DOHH2 (cell line): ENCODE measurements at regions not wholly inside any gene's neighbourhood (a gene's known extent, or its start where the extent isn't known, plus 50 kb on each side); places are given as distances from the start of the nearest gene placed in this dataset.

Experiments
- H3F3A ChIP-seq: fragments of 200-600 bp; sonication (generic), shearing (Covaris generic); 2 replicates; pipeline ENCODE4 v1.6.0; 2016; ENCODE audit warnings: antibody characterized with exemption, mild to moderate bottlenecking; ENCODE audit not compliant: control insufficient read depth, insufficient read depth
- H3K27ac ChIP-seq: fragments of 200-600 bp; sonication (generic); 2 replicates; pipeline ENCODE4 v1.5.1; 2014; ENCODE audit warnings: low read depth, mild to moderate bottlenecking, low read length, moderate library complexity
- H3K27me3 ChIP-seq: fragments of 200-600 bp; sonication (generic); 2 replicates; pipeline ENCODE4 v1.6.1; 2014; ENCODE audit warnings: mild to moderate bottlenecking, low read length, mixed read lengths; ENCODE audit not compliant: control insufficient read depth
- H3K36me3 ChIP-seq: fragments of 200-600 bp; sonication (generic); 2 replicates; pipeline ENCODE4 v1.6.1; 2014; ENCODE audit warnings: mild to moderate bottlenecking, low read length, moderate library complexity, mixed read lengths; ENCODE audit not compliant: control insufficient read depth
- H3K4me1 ChIP-seq: fragments of 200-600 bp; sonication (generic); 2 replicates; pipeline ENCODE4 v1.6.1; 2014; ENCODE audit warnings: mild to moderate bottlenecking, low read length, mixed read lengths; ENCODE audit not compliant: control insufficient read depth
- H3K4me2 ChIP-seq: fragments of 200-600 bp; sonication (generic); 2 replicates; pipeline ENCODE4 v1.6.0; 2014; ENCODE audit warnings: mild to moderate bottlenecking, low read length, moderate library complexity
- H3K4me3 ChIP-seq: fragments of 200-600 bp; sonication (generic); 2 replicates; pipeline ENCODE4 v1.5.1; 2014; ENCODE audit warnings: mild to moderate bottlenecking, low read length, mixed read lengths
- H3K79me2 ChIP-seq: fragments of 200-600 bp; sonication (generic); 2 replicates; pipeline ENCODE4 v1.6.1; 2014; ENCODE audit warnings: mild to moderate bottlenecking, low read length, mixed read lengths; ENCODE audit not compliant: control insufficient read depth
- H3K9me2 ChIP-seq: fragments of 200-600 bp; sonication (generic); replicated peaks from 2 replicates; pipeline ENCODE4 v1.6.1; 2014; ENCODE audit warnings: mild to moderate bottlenecking, low read length, mixed read lengths; ENCODE audit not compliant: control insufficient read depth
- H3K9me3 ChIP-seq: fragments of 200-600 bp; sonication (generic); 2 replicates; pipeline ENCODE4 v1.6.1; 2014; ENCODE audit warnings: antibody characterized with exemption, low read length, mixed read lengths; ENCODE audit not compliant: control insufficient read depth, insufficient read depth
- H4K20me1 ChIP-seq: fragments of 200-600 bp; sonication (generic); 2 replicates; pipeline ENCODE4 v1.6.0; 2014; ENCODE audit warnings: low read depth, mild to moderate bottlenecking, antibody characterized with exemption, low read length, moderate library complexity; ENCODE audit not compliant: control insufficient read depth, insufficient read depth
- CTCF ChIP-seq: fragments of 200-600 bp; sonication (generic); IDR thresholded peaks from one replicate; pipeline ENCODE4 v1.5.1; 2014; ENCODE audit warnings: antibody characterized with exemption, mild to moderate bottlenecking, low read depth, low read length; ENCODE audit not compliant: poor library complexity, severe bottlenecking
- EZH2phosphoT487 ChIP-seq: fragments of 200-600 bp; sonication (generic); IDR thresholded peaks from 2 replicates; pipeline ENCODE4 v1.6.1; 2017; ENCODE audit warnings: borderline replicate concordance, mild to moderate bottlenecking, antibody characterized with exemption, low read length, moderate library complexity, mixed read lengths

DNA sequence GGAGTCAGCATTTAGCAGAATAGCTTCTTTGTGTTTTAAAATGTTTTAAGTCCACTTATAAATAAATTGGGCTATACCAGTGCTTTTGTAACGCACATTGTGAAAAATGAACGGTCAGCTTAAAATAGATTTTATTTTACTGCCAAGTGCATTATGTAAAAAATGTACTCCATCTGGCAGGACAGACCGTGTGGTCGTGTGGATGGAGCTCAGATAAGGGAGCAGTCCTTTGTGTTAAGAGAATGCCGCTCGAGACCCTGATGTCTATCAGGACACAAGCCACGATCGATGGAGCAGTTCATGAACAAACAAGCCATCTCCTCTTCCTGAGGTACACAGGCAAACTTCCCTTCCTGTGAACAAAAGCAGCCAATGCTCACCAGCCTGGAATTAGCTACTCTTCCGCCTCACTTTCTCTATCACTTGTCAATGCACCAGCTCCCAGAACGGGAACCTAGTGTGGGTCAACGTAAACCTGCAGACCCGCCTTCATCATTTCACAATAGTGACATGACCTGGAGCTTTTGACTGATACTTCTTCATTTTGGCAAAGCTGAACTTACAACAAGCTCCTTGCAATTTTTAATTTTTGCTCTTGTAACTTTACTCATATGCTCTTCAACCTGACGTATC, 243.5 kb downstream of the TGFB2 start:
- Histone ChIP-seq H3F3A (no peaks in the 10 kb centered on the region), H3K27ac (no peak overlapping the region), H3K4me3 (no peak overlapping the region), H3K79me2 (no peaks in the 10 kb centered on the region), H4K20me1 (no peaks in the 10 kb centered on the region), H3K9me3 (no peaks in the 10 kb centered on the region), H3K36me3 (no peaks in the 10 kb centered on the region), H3K9me2 (no peaks in the 10 kb centered on the region), H3K27me3 (no peaks in the 10 kb centered on the region), H3K4me1 (no peaks in the 10 kb centered on the region), H3K4me2 (no peak overlapping the region)
- no peak for TF ChIP-seq CTCF
- TF ChIP-seq EZH2phosphoT487 = no peak

- no peaks in the 10 kb centered on the region for H4K20me1 ChIP-seq
- H3F3A ChIP-seq = no peaks in the 10 kb centered on the region
- no peak for TF ChIP-seq EZH2phosphoT487
- TF ChIP-seq CTCF = no peak
- H3K27ac ChIP-seq = no peak overlapping the region
- H3K9me3 ChIP-seq = no peaks in the 10 kb centered on the region
- no peak overlapping the region for H3K4me2 ChIP-seq
- H3K36me3 ChIP-seq = no peaks in the 10 kb centered on the region
- H3K9me2 ChIP-seq = no peaks in the 10 kb centered on the region
- no peaks in the 10 kb centered on the region for H3K27me3 ChIP-seq
- H3K79me2 ChIP-seq = no peaks in the 10 kb centered on the region
- no peaks in the 10 kb centered on the region for H3K4me1 ChIP-seq
- no peak overlapping the region for H3K4me3 ChIP-seq
Measured at GRCh38 chr1:218589487-218589886, 244.4 kb downstream of the TGFB2 start.

DNA sequence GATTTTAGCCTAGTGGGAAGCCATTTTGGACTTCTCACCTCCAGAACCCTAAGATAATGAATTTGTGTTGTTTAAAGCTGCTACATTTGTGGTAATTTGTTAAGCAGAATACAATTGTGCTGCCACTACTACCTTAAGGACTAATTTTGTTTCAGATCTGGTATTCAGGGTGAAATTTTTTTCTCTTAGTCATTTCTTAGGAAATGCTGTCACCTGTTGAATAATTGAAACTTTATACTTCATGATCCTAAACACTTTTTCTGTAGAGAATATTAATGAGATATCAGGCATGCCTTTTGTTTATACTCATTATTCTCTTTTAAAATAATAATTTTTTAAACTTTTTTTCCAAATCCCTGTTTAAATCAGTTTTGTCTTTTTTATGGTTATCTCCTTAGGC, 246.8 kb downstream of the TGFB2 start:
- TF ChIP-seq CTCF (no peak), EZH2phosphoT487 (no peak)
- H3K79me2 ChIP-seq = no peaks in the 10 kb centered on the region
- no peak overlapping the region for H3K4me2 ChIP-seq
- no peaks in the 10 kb centered on the region for H3K36me3 ChIP-seq
- H3K27me3 ChIP-seq = no peaks in the 10 kb centered on the region
- no peaks in the 10 kb centered on the region for H3F3A ChIP-seq
- no peaks in the 10 kb centered on the region for H4K20me1 ChIP-seq
- H3K4me1 ChIP-seq = no peaks in the 10 kb centered on the region
- H3K4me3 ChIP-seq = no peak overlapping the region
- H3K9me2 ChIP-seq = no peaks in the 10 kb centered on the region
- H3K27ac ChIP-seq = no peak overlapping the region
- no peaks in the 10 kb centered on the region for H3K9me3 ChIP-seq
